ENCODE measurements at regions not wholly inside any gene's neighbourhood (a gene's known extent, or its start where the extent isn't known, plus 50 kb on each side); places are given as distances from the start of the nearest gene placed in this dataset.
"Not testable (repeated sequence)": the region's sequence is repeated elsewhere in the genome, so short reads cannot be mapped to it uniquely, and the experiment has no call there.

DNA sequence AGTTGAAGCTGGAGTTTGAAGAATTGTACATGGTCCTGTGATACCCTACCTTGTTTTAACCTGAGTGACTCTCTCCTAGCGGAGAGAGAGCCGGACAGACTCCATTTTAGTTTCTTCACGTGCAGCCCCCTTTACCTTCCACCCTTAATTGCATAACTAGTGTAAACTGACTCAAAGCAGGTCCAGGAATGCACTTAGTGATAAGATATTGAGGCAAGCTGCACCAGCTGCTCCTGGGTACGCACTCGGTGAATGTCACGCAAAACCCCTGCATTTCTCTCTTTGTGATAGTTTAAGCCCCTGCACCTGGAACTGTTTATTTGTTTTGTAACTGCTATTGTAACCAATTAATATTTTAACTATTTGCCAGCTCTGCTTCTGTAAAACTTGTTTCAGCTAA is 1620.5 kb downstream of the SPATA31A7 start:
- H3K4me3 ChIP-seq (ENCODE audit: low read depth, low read length); H2AFZ ChIP-seq (ENCODE audit: low read length, unreplicated experiment); H3K27me3 ChIP-seq (ENCODE audit: insufficient read depth, low read length); H3K79me2 ChIP-seq (ENCODE audit: control insufficient read depth, insufficient read depth, low read length, unreplicated experiment); H3K36me3 ChIP-seq (ENCODE audit: insufficient read depth, low read length); H3K4me1 ChIP-seq (ENCODE audit: control insufficient read depth, insufficient read depth, low read length, unreplicated experiment); H3K27ac ChIP-seq (ENCODE audit: low read depth, low read length): not testable (repeated sequence)

DNA sequence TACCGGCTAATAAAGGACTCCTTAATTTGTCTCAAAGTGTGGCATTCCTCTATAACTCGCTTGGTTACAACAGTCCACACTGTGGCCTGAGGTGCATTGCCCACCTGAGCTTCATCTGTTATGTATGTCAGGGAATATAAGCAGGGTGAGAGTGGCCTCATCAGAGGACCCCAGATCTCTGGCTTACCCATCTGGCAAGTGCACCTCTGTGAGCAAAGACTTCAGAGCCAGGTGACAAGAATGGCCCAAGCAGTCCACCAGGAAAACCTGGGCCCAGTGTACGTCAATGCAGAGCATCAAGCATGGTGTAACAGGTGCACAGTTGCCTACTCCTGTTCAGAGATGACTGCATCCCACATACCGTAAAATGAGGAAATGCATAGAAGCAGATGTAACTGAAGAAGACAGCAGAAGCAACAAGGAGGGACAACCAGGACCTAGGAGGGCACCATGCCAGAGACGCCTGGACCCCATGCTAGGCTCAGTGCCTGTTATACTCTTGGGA is 1621.0 kb downstream of the SPATA31A7 start:
- H3K36me3 ChIP-seq (ENCODE audit: insufficient read depth, low read length); H3K27me3 ChIP-seq (ENCODE audit: insufficient read depth, low read length); H3K4me1 ChIP-seq (ENCODE audit: control insufficient read depth, insufficient read depth, low read length, unreplicated experiment); H3K27ac ChIP-seq (ENCODE audit: low read depth, low read length); H3K4me3 ChIP-seq (ENCODE audit: low read depth, low read length); H2AFZ ChIP-seq (ENCODE audit: low read length, unreplicated experiment); H3K79me2 ChIP-seq (ENCODE audit: control insufficient read depth, insufficient read depth, low read length, unreplicated experiment): not testable (repeated sequence)

DNA sequence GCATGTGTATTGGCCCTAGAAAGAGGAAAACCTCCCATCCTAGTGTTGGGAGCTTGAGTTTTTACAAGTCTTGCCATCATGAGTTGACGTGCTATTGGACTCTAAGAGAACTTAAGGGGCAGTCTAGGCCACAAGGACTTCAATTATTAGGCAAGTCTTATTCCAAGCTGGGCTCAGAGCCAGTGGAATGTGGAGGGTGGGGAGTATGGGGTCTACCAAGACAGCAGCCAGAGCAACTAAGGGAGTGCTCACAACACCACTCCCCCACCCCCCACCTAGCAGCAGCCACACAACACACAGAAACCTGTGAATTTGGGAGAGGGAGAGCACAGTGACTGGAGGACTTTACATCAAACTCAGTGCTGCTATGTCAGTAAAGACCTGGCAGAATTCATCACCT is 1625.6 kb downstream of the SPATA31A7 start:
- H3K79me2 ChIP-seq (ENCODE audit: control insufficient read depth, insufficient read depth, low read length, unreplicated experiment); H3K4me1 ChIP-seq (ENCODE audit: control insufficient read depth, insufficient read depth, low read length, unreplicated experiment); H3K4me3 ChIP-seq (ENCODE audit: low read depth, low read length); H3K27ac ChIP-seq (ENCODE audit: low read depth, low read length); H3K27me3 ChIP-seq (ENCODE audit: insufficient read depth, low read length); H2AFZ ChIP-seq (ENCODE audit: low read length, unreplicated experiment); H3K36me3 ChIP-seq (ENCODE audit: insufficient read depth, low read length): not testable (repeated sequence)

DNA sequence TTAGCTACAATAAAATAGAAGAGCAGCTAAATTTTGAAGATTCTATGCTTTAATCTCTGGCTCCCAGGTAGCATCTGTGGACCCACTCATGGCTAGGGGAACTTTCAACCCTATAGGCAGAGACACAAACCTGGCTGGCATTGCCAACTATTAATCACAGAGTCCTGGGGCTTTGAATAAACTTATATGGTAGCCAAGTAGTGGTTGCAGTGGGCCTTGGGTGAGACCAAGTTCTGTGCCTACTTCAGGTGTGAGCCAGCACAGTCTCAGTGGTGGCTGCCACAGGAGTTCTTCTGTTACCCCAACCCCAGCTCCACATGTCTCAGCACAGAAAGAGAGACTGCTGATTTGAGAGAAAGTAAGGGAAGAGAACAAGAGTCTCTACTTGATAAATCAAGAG is 1626.5 kb downstream of the SPATA31A7 start:
- H3K4me1 ChIP-seq (ENCODE audit: control insufficient read depth, insufficient read depth, low read length, unreplicated experiment); H3K27ac ChIP-seq (ENCODE audit: low read depth, low read length); H3K36me3 ChIP-seq (ENCODE audit: insufficient read depth, low read length); H3K4me3 ChIP-seq (ENCODE audit: low read depth, low read length); H3K27me3 ChIP-seq (ENCODE audit: insufficient read depth, low read length); H3K79me2 ChIP-seq (ENCODE audit: control insufficient read depth, insufficient read depth, low read length, unreplicated experiment); H2AFZ ChIP-seq (ENCODE audit: low read length, unreplicated experiment): not testable (repeated sequence)

DNA sequence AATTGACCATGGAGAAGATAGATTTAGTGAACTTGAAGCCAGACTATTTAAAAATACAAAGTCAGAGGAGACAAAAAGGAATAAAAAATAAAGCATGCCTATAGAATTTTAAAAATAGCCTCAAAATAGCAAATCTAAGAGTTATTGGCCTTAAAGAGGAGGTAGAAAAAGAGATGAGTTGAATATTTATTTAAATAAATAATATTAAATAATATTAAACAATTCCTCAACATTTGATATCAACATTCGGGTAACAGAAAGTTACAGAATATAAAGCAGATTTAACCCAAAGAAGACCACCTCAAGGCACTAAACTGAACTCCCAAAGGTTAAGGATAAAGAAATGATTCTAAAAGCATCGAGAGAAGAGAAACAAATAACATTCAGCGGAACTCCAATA is 1627.4 kb downstream of the SPATA31A7 start:
- H3K4me1 ChIP-seq (ENCODE audit: control insufficient read depth, insufficient read depth, low read length, unreplicated experiment); H3K4me3 ChIP-seq (ENCODE audit: low read depth, low read length); H3K27me3 ChIP-seq (ENCODE audit: insufficient read depth, low read length); H2AFZ ChIP-seq (ENCODE audit: low read length, unreplicated experiment); H3K79me2 ChIP-seq (ENCODE audit: control insufficient read depth, insufficient read depth, low read length, unreplicated experiment); H3K27ac ChIP-seq (ENCODE audit: low read depth, low read length); H3K36me3 ChIP-seq (ENCODE audit: insufficient read depth, low read length): not testable (repeated sequence)

DNA sequence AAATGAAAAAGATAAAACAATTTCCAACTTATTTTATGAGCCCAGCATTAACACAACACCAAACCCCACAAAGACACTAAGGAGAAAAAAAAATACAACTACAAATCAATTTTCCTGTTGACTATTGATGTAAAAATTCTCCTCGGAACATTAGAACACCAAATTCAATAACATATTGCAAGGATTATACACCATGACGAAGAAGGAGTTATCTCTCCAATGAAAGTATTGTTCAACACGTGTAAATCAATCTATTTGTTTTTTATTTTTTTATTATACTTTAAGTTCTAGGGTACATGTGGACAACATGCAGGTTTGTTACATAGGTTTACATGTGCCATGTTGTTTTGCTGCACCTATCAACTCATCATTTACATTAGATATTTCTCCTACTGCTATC is 1632.3 kb downstream of the SPATA31A7 start:
- not testable (repeated sequence) for H3K4me3 ChIP-seq (ENCODE audit: low read depth, low read length); H3K36me3 ChIP-seq (ENCODE audit: insufficient read depth, low read length); H3K79me2 ChIP-seq (ENCODE audit: control insufficient read depth, insufficient read depth, low read length, unreplicated experiment); H3K4me1 ChIP-seq (ENCODE audit: control insufficient read depth, insufficient read depth, low read length, unreplicated experiment); H3K27me3 ChIP-seq (ENCODE audit: insufficient read depth, low read length); H2AFZ ChIP-seq (ENCODE audit: low read length, unreplicated experiment); H3K27ac ChIP-seq (ENCODE audit: low read depth, low read length)

DNA sequence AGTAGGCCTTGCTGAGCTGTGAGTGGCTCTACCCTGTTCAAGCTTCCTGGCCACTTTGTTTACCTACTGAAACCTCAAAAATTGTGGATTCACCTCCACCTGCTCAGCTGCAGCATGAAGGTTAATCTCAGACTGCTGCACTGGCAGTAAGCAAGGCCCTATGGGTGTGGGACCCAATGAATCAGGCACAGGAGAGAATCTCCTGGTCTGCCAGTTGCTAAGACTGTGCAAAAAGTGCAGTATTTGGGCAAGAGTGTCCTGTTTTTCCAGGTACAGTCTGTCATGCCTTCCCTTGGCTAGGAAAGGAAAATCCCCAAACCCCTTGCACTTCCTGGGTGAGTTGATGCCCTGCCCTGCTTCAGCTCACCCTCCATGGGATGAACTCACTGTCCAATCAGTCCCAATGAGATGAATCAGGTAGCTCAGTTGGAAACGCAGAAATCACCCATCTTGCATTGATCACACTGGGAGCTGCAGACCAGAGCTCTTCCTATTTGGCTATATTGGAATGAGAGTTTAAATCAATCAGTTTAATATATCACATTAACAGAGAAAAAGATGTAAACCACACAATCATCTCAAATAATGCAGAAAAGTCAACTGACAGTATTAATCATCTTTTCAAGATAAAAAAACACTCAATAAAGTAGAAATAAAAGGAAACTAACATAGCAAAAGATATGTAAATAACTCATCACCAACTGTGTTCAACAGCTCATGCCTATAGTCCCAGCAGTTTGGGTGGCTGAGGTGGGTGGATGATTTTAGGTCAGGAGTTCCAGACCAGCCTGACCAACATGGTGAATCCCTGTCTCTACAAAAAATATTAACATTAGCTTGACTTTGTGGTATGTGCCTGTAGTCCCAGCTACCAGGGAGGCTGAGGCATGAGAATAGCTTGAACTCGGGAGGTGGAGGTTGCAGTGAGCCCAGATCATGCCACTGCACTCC is 1638.4 kb downstream of the SPATA31A7 start:
- H2AFZ ChIP-seq (ENCODE audit: low read length, unreplicated experiment); H3K4me1 ChIP-seq (ENCODE audit: control insufficient read depth, insufficient read depth, low read length, unreplicated experiment); H3K79me2 ChIP-seq (ENCODE audit: control insufficient read depth, insufficient read depth, low read length, unreplicated experiment); H3K4me3 ChIP-seq (ENCODE audit: low read depth, low read length); H3K36me3 ChIP-seq (ENCODE audit: insufficient read depth, low read length); H3K27ac ChIP-seq (ENCODE audit: low read depth, low read length): not testable (repeated sequence)
- H3K27me3 ChIP-seq (ENCODE audit: insufficient read depth, low read length) = peaks cover 10% of the 10 kb centered on the region

DNA sequence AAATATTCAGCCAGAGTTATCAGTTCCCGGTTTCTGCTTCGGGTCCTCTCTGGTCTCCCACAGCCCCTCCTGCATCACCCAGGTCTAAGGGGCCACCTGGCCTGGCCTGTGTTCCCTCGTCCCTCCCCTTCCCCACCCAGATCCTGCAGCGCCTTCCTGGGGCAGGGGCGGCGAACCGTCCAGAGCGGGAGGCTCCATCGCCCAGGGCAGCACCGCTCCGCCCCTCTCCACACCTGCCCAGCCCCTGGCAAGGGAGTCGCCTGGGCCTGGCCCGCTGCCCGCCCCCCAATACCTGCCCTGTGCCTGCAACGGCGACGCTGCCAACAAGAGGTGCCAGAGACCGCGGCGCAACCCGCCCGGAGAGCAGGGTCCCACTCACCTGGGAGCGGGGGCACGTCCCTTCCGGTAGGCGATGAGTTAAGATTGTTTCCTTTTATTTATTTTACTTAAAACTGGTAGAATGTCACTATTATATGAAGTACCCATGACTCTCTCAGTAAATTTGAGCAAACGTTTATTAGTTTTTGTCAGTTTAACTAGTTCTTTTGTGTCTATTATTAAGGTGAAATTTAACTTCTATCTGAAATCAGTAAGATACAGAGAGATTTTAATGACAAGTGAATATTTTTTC is 1641.1 kb downstream of the SPATA31A7 start:
- H3K27me3 ChIP-seq (ENCODE audit: insufficient read depth, low read length) = peaks cover 13% of the 10 kb centered on the region
- not testable (repeated sequence) for H3K79me2 ChIP-seq (ENCODE audit: control insufficient read depth, insufficient read depth, low read length, unreplicated experiment); H3K36me3 ChIP-seq (ENCODE audit: insufficient read depth, low read length); H2AFZ ChIP-seq (ENCODE audit: low read length, unreplicated experiment); H3K4me3 ChIP-seq (ENCODE audit: low read depth, low read length); H3K4me1 ChIP-seq (ENCODE audit: control insufficient read depth, insufficient read depth, low read length, unreplicated experiment); H3K27ac ChIP-seq (ENCODE audit: low read depth, low read length)

DNA sequence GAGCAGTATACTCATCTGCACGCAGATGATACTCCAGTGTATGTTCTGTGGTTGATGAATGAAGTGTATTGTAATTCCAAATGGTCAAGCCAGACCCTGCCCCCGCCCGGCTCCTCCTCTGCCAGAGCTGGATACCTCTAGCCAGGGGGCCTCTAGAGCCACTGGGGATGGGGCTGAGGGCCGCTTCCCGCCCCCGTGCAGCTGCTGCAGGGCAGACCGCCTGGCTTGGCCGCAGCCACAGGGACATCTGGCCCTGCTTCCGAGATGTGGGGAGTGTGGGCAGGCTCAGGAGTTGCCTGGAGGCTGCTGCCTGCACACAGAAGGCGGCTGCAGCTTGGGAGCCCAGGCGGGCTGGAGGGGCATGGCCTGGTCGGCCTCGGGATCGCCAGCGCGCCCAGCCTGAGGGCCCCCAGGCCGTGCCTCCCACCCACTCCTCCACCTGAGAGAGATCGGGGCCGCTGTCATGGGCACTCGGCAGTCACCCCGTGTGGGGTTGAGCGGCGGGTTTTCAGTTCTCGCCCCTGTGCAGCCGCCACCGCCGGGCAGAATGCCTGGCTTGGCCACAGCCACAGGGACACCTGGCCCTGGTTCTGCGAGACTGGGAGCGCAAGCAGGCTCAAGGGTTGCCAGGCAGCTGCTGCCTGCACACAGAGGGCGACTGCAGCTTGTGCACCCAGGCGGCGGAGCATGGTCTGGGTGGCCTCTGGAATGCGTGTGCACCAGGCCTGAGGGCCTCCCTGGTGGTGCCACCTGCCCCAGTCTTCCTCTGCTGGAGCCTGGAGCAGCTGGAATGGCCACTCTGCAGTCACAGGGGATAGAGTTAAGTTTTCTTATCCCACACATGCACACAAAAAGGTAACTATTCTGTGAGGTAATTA is 1643.7 kb downstream of the SPATA31A7 start:
- peaks cover 13% of the 10 kb centered on the region for H3K27me3 ChIP-seq (ENCODE audit: insufficient read depth, low read length)
- H3K27ac ChIP-seq (ENCODE audit: low read depth, low read length); H3K36me3 ChIP-seq (ENCODE audit: insufficient read depth, low read length); H3K4me1 ChIP-seq (ENCODE audit: control insufficient read depth, insufficient read depth, low read length, unreplicated experiment); H2AFZ ChIP-seq (ENCODE audit: low read length, unreplicated experiment); H3K79me2 ChIP-seq (ENCODE audit: control insufficient read depth, insufficient read depth, low read length, unreplicated experiment); H3K4me3 ChIP-seq (ENCODE audit: low read depth, low read length): not testable (repeated sequence)

DNA sequence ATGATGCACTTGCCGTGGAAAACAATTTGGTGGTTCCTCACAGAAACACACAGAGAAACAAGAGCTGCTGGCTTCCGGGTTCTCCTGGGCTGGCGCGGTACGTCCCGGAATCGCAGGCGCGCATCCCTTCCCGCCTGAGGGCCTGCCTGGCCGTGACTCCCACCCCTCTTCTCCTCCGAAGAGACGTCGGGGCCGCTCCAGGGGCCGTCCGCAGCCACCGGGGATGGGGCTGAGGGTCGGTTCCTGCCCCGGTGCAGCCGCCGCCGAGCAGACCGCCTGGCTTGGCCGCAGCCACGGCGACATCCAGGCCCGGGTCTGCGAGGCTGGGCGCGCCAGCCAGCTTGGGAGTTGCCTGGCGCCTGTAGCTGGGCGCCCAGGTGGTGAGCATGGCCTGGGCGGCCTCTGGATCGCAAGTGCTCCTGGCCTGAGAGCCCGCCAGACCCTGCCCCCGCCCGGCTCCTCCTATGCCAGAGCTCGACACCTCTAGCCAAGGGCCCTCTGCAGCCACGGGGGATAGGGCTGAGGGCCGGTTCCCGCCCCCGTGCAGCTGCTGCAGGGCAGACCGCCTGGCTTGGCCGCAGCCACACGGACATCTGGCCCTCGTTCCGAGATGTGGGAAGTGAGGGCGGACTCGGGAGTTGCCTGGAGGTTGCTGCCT is 1647.5 kb downstream of the SPATA31A7 start:
- not testable (repeated sequence) for H3K27ac ChIP-seq (ENCODE audit: low read depth, low read length); H3K27me3 ChIP-seq (ENCODE audit: insufficient read depth, low read length); H2AFZ ChIP-seq (ENCODE audit: low read length, unreplicated experiment); H3K36me3 ChIP-seq (ENCODE audit: insufficient read depth, low read length); H3K79me2 ChIP-seq (ENCODE audit: control insufficient read depth, insufficient read depth, low read length, unreplicated experiment); H3K4me1 ChIP-seq (ENCODE audit: control insufficient read depth, insufficient read depth, low read length, unreplicated experiment)
- H3K4me3 ChIP-seq (ENCODE audit: low read depth, low read length) = peak overlapping the region; percentile 72
